ENCODE measurements at regions not wholly inside any gene's neighbourhood (a gene's known extent, or its start where the extent isn't known, plus 50 kb on each side); places are given as distances from the start of the nearest gene placed in this dataset.

GRCh38 chr1:239757716-239758115, 334.0 kb upstream of the FMN2 start:
- TF ChIP-seq CTCF (IDR thresholded peaks at IDR 0.05) = no peak
- no peak for ATAC-seq

GRCh38 chr1:239758756-239759155, 332.9 kb upstream of the FMN2 start:
- no peaks in the 10 kb centered on the region for H3K4me1 ChIP-seq
- intact Hi-C loops (cut with DNase I) = no loop called here
- no peaks in the 10 kb centered on the region for H3K9me3 ChIP-seq
- no peaks in the 10 kb centered on the region for H3K27me3 ChIP-seq
- H3K4me3 ChIP-seq = no peak overlapping the region
- no peaks in the 10 kb centered on the region for H3K36me3 ChIP-seq
- ATAC-seq (no peak), DNase-seq (no peak)
- no peak for TF ChIP-seq CTCF (IDR thresholded peaks at IDR 0.05)
- no peak overlapping the region for H3K27ac ChIP-seq

More at GRCh38 chr1:239757716-239758115, 334.0 kb upstream of the FMN2 start:
- Histone ChIP-seq H3K27me3 (no peaks in the 10 kb centered on the region), H3K36me3 (no peaks in the 10 kb centered on the region), H3K9me3 (no peaks in the 10 kb centered on the region), H3K27ac (no peak overlapping the region), H3K4me1 (no peaks in the 10 kb centered on the region), H3K4me3 (no peak overlapping the region)
- intact Hi-C loops (cut with DNase I) = no loop called here
- DNase-seq = no peak

GRCh38 chr1:239761509-239761908, 330.2 kb upstream of the FMN2 start:
- Histone ChIP-seq H3K4me3 (no peak overlapping the region), H3K9me3 (no peaks in the 10 kb centered on the region), H3K27ac (no peak overlapping the region), H3K36me3 (no peaks in the 10 kb centered on the region), H3K4me1 (no peaks in the 10 kb centered on the region), H3K27me3 (no peaks in the 10 kb centered on the region)
- no peak for ATAC-seq
- no peak for DNase-seq
- intact Hi-C loops (cut with DNase I) = no loop called here
- no peak for TF ChIP-seq CTCF (IDR thresholded peaks at IDR 0.05)

- DNase-seq (no peak), ATAC-seq (no peak)
- intact Hi-C loops (cut with DNase I) = no loop called here
- no peaks in the 10 kb centered on the region for H3K27me3 ChIP-seq
- H3K36me3 ChIP-seq = no peaks in the 10 kb centered on the region
- TF ChIP-seq CTCF (IDR thresholded peaks at IDR 0.05) = no peak
- H3K4me1 ChIP-seq = no peaks in the 10 kb centered on the region
- no peaks in the 10 kb centered on the region for H3K9me3 ChIP-seq
- no peak overlapping the region for H3K4me3 ChIP-seq
- no peak overlapping the region for H3K27ac ChIP-seq
Observed at GRCh38 chr1:239763850-239764249, 327.8 kb upstream of the FMN2 start.

- no peaks in the 10 kb centered on the region for H3K36me3 ChIP-seq
- intact Hi-C loops (cut with DNase I) = no loop called here
- no peaks in the 10 kb centered on the region for H3K27me3 ChIP-seq
- DNase-seq (no peak), ATAC-seq (no peak)
- H3K27ac ChIP-seq = no peak overlapping the region
- H3K4me1 ChIP-seq = no peaks in the 10 kb centered on the region
- no peaks in the 10 kb centered on the region for H3K9me3 ChIP-seq
- H3K4me3 ChIP-seq = no peak overlapping the region
- TF ChIP-seq CTCF (IDR thresholded peaks at IDR 0.05) = no peak
Observed at GRCh38 chr1:239764546-239764945, 327.1 kb upstream of the FMN2 start.

GRCh38 chr1:239765163-239765562, 326.5 kb upstream of the FMN2 start:
- Histone ChIP-seq H3K4me1 (no peaks in the 10 kb centered on the region), H3K36me3 (no peaks in the 10 kb centered on the region), H3K27ac (no peak overlapping the region), H3K4me3 (no peak overlapping the region), H3K9me3 (no peaks in the 10 kb centered on the region), H3K27me3 (no peaks in the 10 kb centered on the region)
- intact Hi-C loops (cut with DNase I) = no loop called here
- ATAC-seq (no peak), DNase-seq (no peak)
- no peak for TF ChIP-seq CTCF (IDR thresholded peaks at IDR 0.05)

All from upper lobe of right lung (tissue), 1 donor.